Hepatocyte (in vitro differentiated cells): ENCODE measurements at regions not wholly inside any gene's neighbourhood (a gene's known extent, or its start where the extent isn't known, plus 50 kb on each side); places are given as distances from the start of the nearest gene placed in this dataset.
A peak's percentile ranks its signal among the peaks of the same experiment; 100 is the strongest.

ENCODE experiments used
- DNase-seq: peaks from one replicate; pipeline ENCODE4 v3.0.0-alpha.2; 2016; ENCODE audit warnings: low spot score
- H2AFZ ChIP-seq: fragments of 200-600 bp; sonication (generic); 2 replicates; pipeline ENCODE4 v1.6.0; 2016; ENCODE audit warnings: antibody characterized with exemption, mild to moderate bottlenecking
- H3K27ac ChIP-seq: fragments of 200-600 bp; sonication (generic); 2 replicates; pipeline ENCODE4 v1.5.1; 2016; ENCODE audit warnings: mild to moderate bottlenecking
- H3K27me3 ChIP-seq: fragments of 200-600 bp; sonication (generic); 2 replicates; pipeline ENCODE4 v1.6.1; 2016
- H3K36me3 ChIP-seq: fragments of 200-600 bp; sonication (generic); replicated peaks from 2 replicates; pipeline ENCODE4 v1.5.1; 2016; ENCODE audit warnings: low read depth; ENCODE audit not compliant: insufficient read depth
- H3K4me1 ChIP-seq: fragments of 200-600 bp; sonication (generic); 2 replicates; pipeline ENCODE4 v1.5.1; 2016; ENCODE audit warnings: mild to moderate bottlenecking, moderate library complexity; ENCODE audit not compliant: insufficient read depth
- H3K4me2 ChIP-seq: fragments of 200-600 bp; sonication (generic); 2 replicates; pipeline ENCODE4 v1.6.0; 2016
- H3K4me3 ChIP-seq: fragments of 200-600 bp; sonication (generic); 2 replicates; pipeline ENCODE4 v1.5.1; 2016; ENCODE audit warnings: mild to moderate bottlenecking
- H3K79me2 ChIP-seq: fragments of 200-600 bp; sonication (generic); 2 replicates; pipeline ENCODE4 v1.6.0; 2017; ENCODE audit warnings: mild to moderate bottlenecking
- H3K9me2 ChIP-seq: fragments of 200-600 bp; sonication (generic); replicated peaks from 2 replicates; pipeline ENCODE4 v1.6.0; 2017; ENCODE audit warnings: mild to moderate bottlenecking; ENCODE audit not compliant: insufficient read depth
- H3K9me3 ChIP-seq: fragments of 200-600 bp; sonication (generic); 2 replicates; pipeline ENCODE4 v1.5.1; 2016; ENCODE audit warnings: low read depth, mild to moderate bottlenecking
- H4K20me1 ChIP-seq: fragments of 200-600 bp; sonication (generic); 2 replicates; pipeline ENCODE4 v1.6.0; 2016; ENCODE audit warnings: mild to moderate bottlenecking; ENCODE audit not compliant: insufficient read depth, poor library complexity, severe bottlenecking
- CTCF ChIP-seq: fragments of 200-600 bp; sonication (generic); IDR thresholded peaks from 2 replicates; pipeline ENCODE4 v1.5.1; 2016; ENCODE audit warnings: antibody characterized with exemption, mild to moderate bottlenecking; ENCODE audit not compliant: poor library complexity
- EZH2 ChIP-seq: fragments of 200-600 bp; sonication (generic); IDR thresholded peaks from 2 replicates; pipeline ENCODE4 v1.6.1; 2016; ENCODE audit warnings: antibody characterized with exemption, mild to moderate bottlenecking, borderline replicate concordance
- EZH2phosphoT487 ChIP-seq: fragments of 200-600 bp; sonication (generic); IDR thresholded peaks from one replicate; pipeline ENCODE4 v1.6.1; 2018; ENCODE audit warnings: antibody characterized with exemption, mild to moderate bottlenecking, low read depth, moderate library complexity; ENCODE audit not compliant: unreplicated experiment, severe bottlenecking
- WGBS: methylation state at CpG from one replicate; pipeline ENCODE4 v1.1.6; 2016; ENCODE audit warnings: low lambda C conversion rate; ENCODE audit errors: missing lambda C conversion rate; 5-methylcytosine and 5-hydroxymethylcytosine counted together

- Histone ChIP-seq H3K79me2 (no peaks in the 10 kb centered on the region), H3K36me3 (no peaks in the 10 kb centered on the region), H3K27me3 (no peaks in the 10 kb centered on the region), H3K4me2 (no peak overlapping the region), H3K27ac (no peak overlapping the region), H4K20me1 (no peaks in the 10 kb centered on the region), H3K4me3 (no peak overlapping the region), H3K9me2 (no peaks in the 10 kb centered on the region), H3K9me3 (no peaks in the 10 kb centered on the region), H2AFZ (no peak overlapping the region), H3K4me1 (no peaks in the 10 kb centered on the region)
- 64% methylated on average over 3 of the region's 3 CpGs for WGBS
- no peak for DNase-seq
- TF ChIP-seq EZH2phosphoT487 (no peak), EZH2 (no peak), CTCF (no peak)
These were observed 86.2 kb downstream of the PSAT1 start for GRCh38 chr9:78383130-78383529.

- no peak for DNase-seq
- H2AFZ ChIP-seq: no peak overlapping the region
- TF ChIP-seq EZH2 (no peak), CTCF (no peak), EZH2phosphoT487 (no peak)
- no peaks in the 10 kb centered on the region for H3K4me1 ChIP-seq
- no peaks in the 10 kb centered on the region for H3K27me3 ChIP-seq
- H3K36me3 ChIP-seq: no peaks in the 10 kb centered on the region
- H3K27ac ChIP-seq: no peak overlapping the region
- no peaks in the 10 kb centered on the region for H3K79me2 ChIP-seq
- no peak overlapping the region for H3K4me3 ChIP-seq
- H3K4me2 ChIP-seq: no peak overlapping the region
- no peaks in the 10 kb centered on the region for H4K20me1 ChIP-seq
- no peaks in the 10 kb centered on the region for H3K9me3 ChIP-seq
- WGBS: 94% methylated on average over 1 of the region's 1 CpG
- H3K9me2 ChIP-seq: no peaks in the 10 kb centered on the region
These were observed 89.4 kb downstream of the PSAT1 start for GRCh38 chr9:78386348-78386747.

- H3K27me3 ChIP-seq: no peaks in the 10 kb centered on the region
- H3K9me2 ChIP-seq: no peaks in the 10 kb centered on the region
- H3K4me3 ChIP-seq: no peak overlapping the region
- H3K4me1 ChIP-seq: no peaks in the 10 kb centered on the region
- H3K4me2 ChIP-seq: no peak overlapping the region
- peak; percentile 53 for DNase-seq
- no peaks in the 10 kb centered on the region for H3K36me3 ChIP-seq
- no peaks in the 10 kb centered on the region for H3K9me3 ChIP-seq
- TF ChIP-seq EZH2phosphoT487: no peak
- no peak for TF ChIP-seq CTCF
- no peak for TF ChIP-seq EZH2
- H4K20me1 ChIP-seq: no peaks in the 10 kb centered on the region
- no peak overlapping the region for H2AFZ ChIP-seq
- H3K79me2 ChIP-seq: no peaks in the 10 kb centered on the region
- no peak overlapping the region for H3K27ac ChIP-seq
These were observed 89.8 kb downstream of the PSAT1 start for GRCh38 chr9:78386773-78387172.

DNA sequence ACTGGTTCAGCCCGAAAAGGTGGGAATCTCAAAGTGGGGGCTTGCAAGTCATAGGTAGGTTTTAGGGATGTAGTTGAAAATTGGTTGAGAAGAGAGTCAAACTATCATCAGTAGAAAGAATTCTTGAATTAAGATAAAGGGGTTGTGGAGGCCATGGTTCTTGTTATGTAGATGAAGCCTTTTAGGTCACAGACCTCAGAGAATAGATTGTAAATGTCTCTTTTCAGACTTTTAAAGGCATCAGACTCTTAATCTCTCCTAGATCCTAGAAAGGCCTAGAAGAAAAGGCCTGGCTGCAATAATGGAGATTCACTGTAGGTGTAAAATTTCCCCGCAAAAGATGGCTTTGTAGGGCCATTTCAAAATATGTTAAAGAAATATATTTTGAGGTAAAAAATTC is 96.4 kb downstream of the PSAT1 start:
- H4K20me1 ChIP-seq: no peaks in the 10 kb centered on the region
- no peaks in the 10 kb centered on the region for H3K36me3 ChIP-seq
- H3K27me3 ChIP-seq: peaks cover 6% of the 10 kb centered on the region
- no peak for DNase-seq
- no peaks in the 10 kb centered on the region for H3K79me2 ChIP-seq
- H3K4me1 ChIP-seq: no peaks in the 10 kb centered on the region
- no peaks in the 10 kb centered on the region for H3K9me2 ChIP-seq
- no peak overlapping the region for H2AFZ ChIP-seq
- no peak overlapping the region for H3K27ac ChIP-seq
- H3K4me2 ChIP-seq: no peak overlapping the region
- no peak for TF ChIP-seq EZH2phosphoT487
- TF ChIP-seq CTCF: no peak
- no peak for TF ChIP-seq EZH2
- 86% methylated on average over 2 of the region's 2 CpGs for WGBS
- peaks cover 8% of the 10 kb centered on the region for H3K9me3 ChIP-seq
- no peak overlapping the region for H3K4me3 ChIP-seq
